SK-N-SH (cell line): ENCODE measurements at regions not wholly inside any gene's neighbourhood (a gene's known extent, or its start where the extent isn't known, plus 50 kb on each side); places are given as distances from the start of the nearest gene placed in this dataset.

Experiments used
- EP300 ChIP-seq, 2 experiments: IDR thresholded peaks; 2 replicates each; pipeline versions ENCODE4 v1.4.0 to v1.6.1; 2012; ENCODE audit warnings: borderline replicate concordance in 1 of 2, low read depth in 1 of 2, low read length in 1 of 2
- FOXM1 ChIP-seq: IDR thresholded peaks from 2 replicates; pipeline ENCODE4 v1.4.0; 2012; ENCODE audit warnings: low read depth, mild to moderate bottlenecking
- GABPA ChIP-seq: IDR thresholded peaks from 2 replicates; pipeline ENCODE4 v1.4.0; 2012; ENCODE audit warnings: low read depth, mild to moderate bottlenecking
- GATA2 ChIP-seq: sonication (generic); formaldehyde crosslinking; IDR thresholded peaks from 2 replicates; pipeline ENCODE4 v1.5.0; 2020; ENCODE audit warnings: mild to moderate bottlenecking, missing genetic modification reagents
- MAX ChIP-seq: IDR thresholded peaks from 2 replicates; pipeline ENCODE4 v1.4.0; 2012; ENCODE audit warnings: low read depth
- MEF2A ChIP-seq: IDR thresholded peaks from 2 replicates; pipeline ENCODE4 v1.4.0; 2012; ENCODE audit warnings: low read depth, borderline replicate concordance
- POLR2AphosphoS5 ChIP-seq: IDR thresholded peaks from 2 replicates; pipeline ENCODE4 v1.6.1; 2012; ENCODE audit warnings: low read depth, low read length
- REST ChIP-seq: IDR thresholded peaks from 2 replicates; pipeline ENCODE4 v1.6.1; 2012; ENCODE audit warnings: mild to moderate bottlenecking, low read depth, low read length, moderate library complexity
- SMC3 ChIP-seq: IDR thresholded peaks from 2 replicates; pipeline ENCODE4 v1.6.1; 2012; ENCODE audit warnings: low read depth, low read length, improper control_type of control experiment
- TAF1 ChIP-seq: IDR thresholded peaks from 2 replicates; pipeline ENCODE4 v1.6.1; 2012; ENCODE audit warnings: low read depth, mild to moderate bottlenecking, low read length, moderate library complexity, borderline replicate concordance
- TEAD4 ChIP-seq: IDR thresholded peaks from 2 replicates; pipeline ENCODE4 v1.4.0; 2012; ENCODE audit warnings: mild to moderate bottlenecking, borderline replicate concordance; ENCODE audit not compliant: insufficient read depth
- TF ChIP-seq, protein P1 (sequence below): fragments of 200-600 bp; sonication (generic); IDR thresholded peaks from 2 replicates; pipeline ENCODE4 v1.6.1; 2017; ENCODE audit warnings: antibody characterized with exemption, mild to moderate bottlenecking, moderate library complexity
- TF ChIP-seq, protein P2 (sequence below): fragments of 150-350 bp; IDR thresholded peaks from 2 replicates; pipeline ENCODE4 v1.6.1; 2017; ENCODE audit warnings: antibody characterized with exemption, low read length, low read depth, borderline replicate concordance
- TF ChIP-seq, protein P3 (sequence below): IDR thresholded peaks from 2 replicates; pipeline ENCODE4 v1.4.0; 2012; ENCODE audit warnings: low read depth, borderline replicate concordance

DNA sequence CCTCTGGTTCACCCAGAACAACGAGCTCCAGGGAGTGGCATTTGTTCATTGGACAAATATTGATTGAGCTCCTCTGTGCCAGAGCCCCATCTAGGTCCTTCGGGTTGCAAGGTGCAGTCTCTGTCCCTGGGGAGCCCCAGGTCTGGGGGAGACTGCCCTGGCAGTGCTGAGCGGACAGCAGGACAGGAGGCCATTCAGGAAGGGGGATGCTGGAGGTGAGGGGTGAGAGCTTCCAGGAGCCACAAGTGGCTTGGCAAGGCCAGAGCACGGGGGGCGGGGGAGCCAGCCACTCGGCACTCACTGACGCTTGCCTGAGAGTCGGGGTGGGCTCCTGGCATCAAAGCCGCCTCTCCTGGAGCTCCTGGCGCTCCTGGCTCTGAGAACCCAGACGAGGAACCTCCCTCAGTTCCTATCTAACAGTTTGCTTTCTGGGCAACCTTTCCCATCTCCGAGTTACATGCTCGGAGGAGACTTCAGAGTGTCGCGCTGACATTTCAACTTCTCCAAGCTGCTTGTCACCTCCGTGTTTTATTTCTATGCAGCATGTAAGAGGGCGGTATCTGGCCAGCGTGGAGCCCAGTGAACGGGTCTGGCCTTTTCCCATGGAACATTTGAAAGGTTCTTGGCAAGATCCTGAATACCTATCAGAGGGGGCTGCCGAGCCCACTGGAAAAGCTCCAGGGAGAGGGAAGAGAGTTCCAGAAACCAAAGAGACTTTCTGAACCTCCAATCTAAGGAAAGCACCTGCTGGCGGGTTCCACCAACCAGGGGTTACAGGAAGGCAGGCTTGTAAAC, 62.0 kb upstream of the BCL11B start:
- TF ChIP-seq, protein P1, sequence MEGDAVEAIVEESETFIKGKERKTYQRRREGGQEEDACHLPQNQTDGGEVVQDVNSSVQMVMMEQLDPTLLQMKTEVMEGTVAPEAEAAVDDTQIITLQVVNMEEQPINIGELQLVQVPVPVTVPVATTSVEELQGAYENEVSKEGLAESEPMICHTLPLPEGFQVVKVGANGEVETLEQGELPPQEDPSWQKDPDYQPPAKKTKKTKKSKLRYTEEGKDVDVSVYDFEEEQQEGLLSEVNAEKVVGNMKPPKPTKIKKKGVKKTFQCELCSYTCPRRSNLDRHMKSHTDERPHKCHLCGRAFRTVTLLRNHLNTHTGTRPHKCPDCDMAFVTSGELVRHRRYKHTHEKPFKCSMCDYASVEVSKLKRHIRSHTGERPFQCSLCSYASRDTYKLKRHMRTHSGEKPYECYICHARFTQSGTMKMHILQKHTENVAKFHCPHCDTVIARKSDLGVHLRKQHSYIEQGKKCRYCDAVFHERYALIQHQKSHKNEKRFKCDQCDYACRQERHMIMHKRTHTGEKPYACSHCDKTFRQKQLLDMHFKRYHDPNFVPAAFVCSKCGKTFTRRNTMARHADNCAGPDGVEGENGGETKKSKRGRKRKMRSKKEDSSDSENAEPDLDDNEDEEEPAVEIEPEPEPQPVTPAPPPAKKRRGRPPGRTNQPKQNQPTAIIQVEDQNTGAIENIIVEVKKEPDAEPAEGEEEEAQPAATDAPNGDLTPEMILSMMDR, result no peak
- TF ChIP-seq, protein P2, sequence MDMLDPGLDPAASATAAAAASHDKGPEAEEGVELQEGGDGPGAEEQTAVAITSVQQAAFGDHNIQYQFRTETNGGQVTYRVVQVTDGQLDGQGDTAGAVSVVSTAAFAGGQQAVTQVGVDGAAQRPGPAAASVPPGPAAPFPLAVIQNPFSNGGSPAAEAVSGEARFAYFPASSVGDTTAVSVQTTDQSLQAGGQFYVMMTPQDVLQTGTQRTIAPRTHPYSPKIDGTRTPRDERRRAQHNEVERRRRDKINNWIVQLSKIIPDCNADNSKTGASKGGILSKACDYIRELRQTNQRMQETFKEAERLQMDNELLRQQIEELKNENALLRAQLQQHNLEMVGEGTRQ, result no peak
- TF ChIP-seq EP300 (IDR thresholded peaks at IDR 0.05; ENCODE audit: borderline replicate concordance in 1 of 2, low read depth in 1 of 2, low read length in 1 of 2) (no peak), MAX (no peak), TAF1 (no peak), POLR2AphosphoS5 (no peak), GATA2 (no peak), FOXM1 (no peak), TEAD4 (no peak), SMC3 (no peak), REST (no peak), GABPA (no peak), MEF2A (no peak)
- TF ChIP-seq, protein P3, sequence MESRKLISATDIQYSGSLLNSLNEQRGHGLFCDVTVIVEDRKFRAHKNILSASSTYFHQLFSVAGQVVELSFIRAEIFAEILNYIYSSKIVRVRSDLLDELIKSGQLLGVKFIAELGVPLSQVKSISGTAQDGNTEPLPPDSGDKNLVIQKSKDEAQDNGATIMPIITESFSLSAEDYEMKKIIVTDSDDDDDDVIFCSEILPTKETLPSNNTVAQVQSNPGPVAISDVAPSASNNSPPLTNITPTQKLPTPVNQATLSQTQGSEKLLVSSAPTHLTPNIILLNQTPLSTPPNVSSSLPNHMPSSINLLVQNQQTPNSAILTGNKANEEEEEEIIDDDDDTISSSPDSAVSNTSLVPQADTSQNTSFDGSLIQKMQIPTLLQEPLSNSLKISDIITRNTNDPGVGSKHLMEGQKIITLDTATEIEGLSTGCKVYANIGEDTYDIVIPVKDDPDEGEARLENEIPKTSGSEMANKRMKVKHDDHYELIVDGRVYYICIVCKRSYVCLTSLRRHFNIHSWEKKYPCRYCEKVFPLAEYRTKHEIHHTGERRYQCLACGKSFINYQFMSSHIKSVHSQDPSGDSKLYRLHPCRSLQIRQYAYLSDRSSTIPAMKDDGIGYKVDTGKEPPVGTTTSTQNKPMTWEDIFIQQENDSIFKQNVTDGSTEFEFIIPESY, result no peak
